GM21717 (cell line): ENCODE measurements at regions not wholly inside any gene's neighbourhood (a gene's known extent, or its start where the extent isn't known, plus 50 kb on each side); places are given as distances from the start of the nearest gene placed in this dataset.
"Not testable (repeated sequence)": the region's sequence is repeated elsewhere in the genome, so short reads cannot be mapped to it uniquely, and the experiment has no call there.

Experiments used
- ATAC-seq: cut with Tn5 transposase; IDR thresholded peaks from one replicate; pipeline ENCODE4 v1.9.1; 2021; ENCODE audit warnings: mild to moderate bottlenecking, moderate library complexity; ENCODE audit not compliant: unreplicated experiment

DNA sequence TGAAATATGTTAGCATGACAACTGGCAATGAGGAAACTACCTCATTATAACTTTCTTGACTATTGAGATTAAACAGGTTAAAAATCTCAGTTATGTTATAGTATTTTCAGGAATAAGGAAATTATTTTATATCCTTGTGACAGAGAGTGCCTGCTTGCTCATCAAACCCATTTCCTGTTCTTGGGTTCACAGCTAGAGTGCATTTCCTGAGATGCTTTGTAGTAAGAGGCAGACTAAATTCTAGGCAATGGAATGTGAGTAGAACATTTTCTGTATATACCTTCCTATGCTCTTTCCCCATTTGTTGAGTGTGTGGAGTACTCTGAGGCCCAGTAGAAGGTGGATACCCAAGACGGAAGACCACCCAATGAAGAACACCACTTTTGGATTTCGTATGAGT is 96.9 kb upstream of the CASK start:
- no peak for ATAC-seq

DNA sequence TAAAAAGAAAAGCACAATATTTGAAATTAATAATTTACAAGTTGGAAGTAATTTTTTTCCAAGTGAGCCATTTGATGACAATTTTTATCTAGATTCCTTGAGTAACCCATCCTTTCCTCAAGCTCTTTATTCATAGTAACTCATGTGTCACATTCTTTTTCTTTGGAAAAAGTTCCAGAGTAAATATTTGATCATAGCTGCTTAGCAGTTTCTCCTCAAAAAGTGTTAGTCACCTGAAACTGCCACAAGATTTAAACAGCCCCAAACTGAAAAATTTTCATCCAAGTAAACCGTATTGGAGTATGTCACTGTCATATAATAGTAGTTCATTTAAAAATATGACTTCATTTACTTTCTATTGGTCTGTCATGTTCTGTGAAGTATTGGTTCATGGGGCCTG is 94.6 kb upstream of the CASK start:
- ATAC-seq: no peak

GRCh38 chrX:42000836-42001235 is 77.5 kb upstream of the CASK start:
- no peak for ATAC-seq

GRCh38 chrX:41984628-41985027 is 61.3 kb upstream of the CASK start:
- ATAC-seq: no peak

DNA sequence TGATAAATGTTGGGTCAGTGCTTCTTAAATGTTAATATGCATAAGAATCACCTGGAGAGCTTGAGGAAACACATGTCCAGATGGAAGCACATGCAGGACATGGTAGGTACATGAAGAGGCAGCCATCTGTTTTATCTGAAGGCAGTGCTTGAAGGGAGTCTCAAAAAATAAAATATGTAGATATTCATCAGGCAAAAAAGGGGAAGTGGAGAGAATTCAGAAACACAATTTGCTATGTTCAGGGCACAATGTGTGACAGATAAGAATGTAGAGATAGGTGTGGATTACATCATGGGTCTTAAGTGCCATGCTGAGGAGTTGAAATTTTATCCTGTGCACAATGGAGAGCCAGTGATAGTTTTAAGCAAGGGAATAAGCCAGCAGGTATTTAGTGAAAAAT is 59.6 kb upstream of the CASK start:
- ATAC-seq: no peak

GRCh38 chrX:41981481-41982013 is 58.2 kb upstream of the CASK start:
- ATAC-seq: no peak

DNA sequence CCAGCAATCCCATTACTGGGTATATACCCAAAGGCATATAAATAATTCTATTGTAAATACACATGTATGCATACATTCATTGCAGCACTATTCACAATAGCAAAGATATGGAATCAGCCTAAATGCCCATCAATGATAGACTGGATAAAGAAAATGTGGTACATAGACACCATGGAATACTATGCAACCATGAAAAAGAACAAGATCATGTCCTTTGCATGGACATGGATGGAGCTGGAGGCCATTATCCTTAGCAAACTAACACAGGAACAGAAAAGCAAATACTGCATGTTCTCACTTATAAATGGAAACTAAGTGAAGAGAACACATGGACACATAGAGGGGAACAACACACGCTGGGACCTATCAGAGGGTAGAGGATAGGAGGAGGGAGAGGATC is 51.3 kb upstream of the CASK start:
- not testable (repeated sequence) for ATAC-seq

- no peak for ATAC-seq
Measured at GRCh38 chrX:41973208-41973607, 49.9 kb upstream of the CASK start.
